ENCODE measurements at regions not wholly inside any gene's neighbourhood (a gene's known extent, or its start where the extent isn't known, plus 50 kb on each side); places are given as distances from the start of the nearest gene placed in this dataset.

GRCh38 chr15:39350785-39351184, 230.1 kb upstream of the THBS1 start:
- intact Hi-C loops (cut with micrococcal nuclease; ENCODE audit: unreplicated experiment) = loop anchor here (10.0 kb wide), 1 partner anchor 56 kb away; no protein-coding TSS in a partner anchor
- BruUV-seq (replicated peaks) = no TSS peak
- DNase-seq (ENCODE audit: low read depth, low spot score) = no peak

GRCh38 chr15:39354189-39354588, 226.7 kb upstream of the THBS1 start:
- Histone ChIP-seq H3K36me3 (ENCODE audit: control insufficient read depth, insufficient read depth, low read length) (no peaks in the 10 kb centered on the region), H3K27me3 (ENCODE audit: control insufficient read depth, insufficient read depth, low read length) (no peaks in the 10 kb centered on the region), H3K4me1 (ENCODE audit: control insufficient read depth, insufficient read depth, low read length) (no peaks in the 10 kb centered on the region), H3K27ac (ENCODE audit: low read length) (no peak overlapping the region), H3K4me3 (ENCODE audit: low read depth in 2 of 2, low read length in 2 of 2) (no peak overlapping the region), H3K9me3 (ENCODE audit: control insufficient read depth, insufficient read depth, low read depth, low read length) (no peaks in the 10 kb centered on the region)
- no peak for ATAC-seq
- in situ Hi-C loops (cut with HindIII; ENCODE audit: low pct_unique_long_range_greater_than_20kb, low sequenced_read_pairs) (no loop called here), intact Hi-C loops (cut with micrococcal nuclease; ENCODE audit: unreplicated experiment) (loop anchor here (10.0 kb wide), 1 partner anchor 59 kb away; no protein-coding TSS in a partner anchor)
- BruUV-seq (replicated peaks) = no TSS peak
- TF ChIP-seq CTCF (IDR thresholded peaks at IDR 0.05) = no peak
- TF ChIP-seq SIN3A (IDR thresholded peaks at IDR 0.05; ENCODE audit: borderline replicate concordance, insufficient read depth, low read depth, low read length) = no peak
- no peak for TF ChIP-seq TCF7L2 (IDR thresholded peaks at IDR 0.05; ENCODE audit: low read depth, low read length)
- no peak for TF ChIP-seq POLR2AphosphoS5 (IDR thresholded peaks at IDR 0.05; ENCODE audit: low read depth, low read length)
- no peak for TF ChIP-seq REST (IDR thresholded peaks at IDR 0.05; ENCODE audit: insufficient read depth in 1 of 2, low read depth in 2 of 2, low read length in 1 of 2)
- DNase-seq (ENCODE audit: low read depth, low spot score) = no peak
- ChIA-PET CTCF (no interaction called here), POLR2A (no interaction called here)

More at GRCh38 chr15:39350785-39351184, 230.1 kb upstream of the THBS1 start:
- Histone ChIP-seq H3K4me1 (ENCODE audit: control insufficient read depth, insufficient read depth, low read length) (no peaks in the 10 kb centered on the region), H3K27me3 (ENCODE audit: control insufficient read depth, insufficient read depth, low read length) (no peaks in the 10 kb centered on the region), H3K4me3 (ENCODE audit: low read depth in 2 of 2, low read length in 2 of 2) (no peak overlapping the region), H3K9me3 (ENCODE audit: control insufficient read depth, insufficient read depth, low read depth, low read length) (no peaks in the 10 kb centered on the region), H3K36me3 (ENCODE audit: control insufficient read depth, insufficient read depth, low read length) (no peaks in the 10 kb centered on the region), H3K27ac (ENCODE audit: low read length) (no peak overlapping the region)
- ATAC-seq = no peak
- ChIA-PET CTCF (no interaction called here), POLR2A (no interaction called here)
- no peak for TF ChIP-seq SIN3A (IDR thresholded peaks at IDR 0.05; ENCODE audit: borderline replicate concordance, insufficient read depth, low read depth, low read length)
- TF ChIP-seq CTCF (IDR thresholded peaks at IDR 0.05) = no peak
- no peak for TF ChIP-seq POLR2AphosphoS5 (IDR thresholded peaks at IDR 0.05; ENCODE audit: low read depth, low read length)
- no peak for TF ChIP-seq TCF7L2 (IDR thresholded peaks at IDR 0.05; ENCODE audit: low read depth, low read length)
- no peak for TF ChIP-seq REST (IDR thresholded peaks at IDR 0.05; ENCODE audit: insufficient read depth in 1 of 2, low read depth in 2 of 2, low read length in 1 of 2)
- in situ Hi-C loops (cut with HindIII; ENCODE audit: low pct_unique_long_range_greater_than_20kb, low sequenced_read_pairs) = no loop called here

All from Panc1 (cell line).